Stimulated activated CD8-positive, alpha-beta memory T cell treated with anti-CD3 and anti-CD28 coated beads, Interleukin-15, amount 100 ng/mL, for 4 hours (primary cell): ENCODE measurements at regions not wholly inside any gene's neighbourhood (a gene's known extent, or its start where the extent isn't known, plus 50 kb on each side); places are given as distances from the start of the nearest gene placed in this dataset.
"Not testable (repeated sequence)": the region's sequence is repeated elsewhere in the genome, so short reads cannot be mapped to it uniquely, and the experiment has no call there.

ENCODE experiments used
- DNase-seq, 2 donors: peaks; one replicate each; pipeline ENCODE4 v3.0.0-alpha.2; 2020; ENCODE audit warnings: low read depth in 2 of 2

DNA sequence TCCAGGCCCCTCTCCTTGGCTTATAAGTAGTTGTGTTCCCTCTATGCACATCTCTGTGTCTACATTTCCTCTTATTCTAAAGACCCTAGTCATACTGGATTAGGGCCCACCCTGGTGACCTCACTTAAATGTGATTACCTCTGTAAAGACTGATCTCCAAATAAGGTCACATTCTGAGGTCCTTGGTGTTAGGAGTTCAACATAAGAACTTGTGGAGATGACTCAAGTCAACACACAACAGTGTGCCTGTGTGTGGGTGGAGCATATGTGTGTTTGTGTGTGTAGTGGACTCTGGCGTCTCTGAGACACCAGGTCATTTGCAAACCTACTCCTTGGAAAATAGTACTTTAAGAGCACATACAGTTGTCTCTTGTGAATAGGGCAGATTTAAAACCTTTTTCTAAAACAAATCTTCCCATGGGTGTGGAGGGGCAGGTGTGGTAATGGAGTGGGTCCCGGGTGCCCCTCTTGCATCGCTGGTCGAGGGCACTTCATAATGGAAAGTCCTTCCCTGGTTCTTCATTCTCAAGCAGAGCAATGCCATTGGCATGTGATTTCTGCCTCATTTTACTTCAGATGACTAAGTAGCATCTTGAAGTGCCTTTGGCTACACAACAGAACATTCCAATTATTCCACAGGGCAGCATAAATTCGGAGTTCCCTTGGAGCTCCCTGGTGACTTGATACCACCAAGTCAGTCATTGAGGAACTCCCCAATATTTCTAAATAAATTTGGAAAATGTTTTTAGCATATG is 84.4 kb downstream of the C9orf152 start:
- DNase-seq: no peak

DNA sequence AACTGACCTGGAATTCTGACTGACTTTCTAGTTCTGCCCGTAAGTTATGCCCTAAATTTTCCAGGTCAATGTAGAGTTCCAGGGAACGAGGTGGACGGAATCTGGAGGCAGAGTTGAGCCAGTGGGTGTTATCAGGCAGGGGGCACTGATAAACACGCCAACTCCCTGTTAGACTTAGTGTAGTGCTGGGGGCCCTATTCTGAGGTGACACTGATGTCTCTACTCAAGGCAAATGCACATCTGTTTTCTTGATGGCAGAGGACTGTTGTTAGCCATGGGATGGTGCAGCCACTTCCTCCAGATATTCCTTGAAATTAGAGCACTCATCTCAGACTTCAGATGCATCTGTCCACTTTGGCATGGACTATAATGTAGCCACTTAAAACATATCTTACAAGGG is 83.5 kb downstream of the C9orf152 start:
- no peak for DNase-seq

DNA sequence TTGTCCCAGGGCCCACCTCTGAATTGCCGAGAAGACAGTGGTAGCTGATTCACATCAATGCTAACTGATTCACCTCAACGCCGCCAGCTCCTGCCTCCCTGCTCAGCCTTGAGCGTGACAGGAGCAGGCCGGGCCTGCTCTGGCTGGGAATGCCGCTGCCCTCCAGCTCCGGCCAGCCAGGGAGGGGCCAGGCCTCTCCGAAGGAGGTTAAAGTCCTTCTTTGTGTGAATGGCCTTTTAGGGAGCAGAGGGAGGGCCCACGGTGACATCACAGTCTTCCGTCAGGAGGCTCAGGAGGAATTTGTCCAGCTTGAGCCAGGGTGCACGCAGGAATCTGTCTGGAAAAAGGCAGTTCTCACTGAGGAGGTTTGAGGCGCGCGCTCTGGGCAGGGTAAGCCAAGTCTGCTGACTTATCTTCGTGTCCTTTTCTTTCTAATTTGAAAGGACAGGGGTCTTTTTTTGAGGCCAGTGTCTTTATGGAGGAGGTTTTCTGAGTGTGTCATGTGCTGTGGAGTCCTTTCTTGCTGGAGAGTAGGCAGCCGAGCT is 82.7 kb downstream of the C9orf152 start:
- DNase-seq: no peak

DNA sequence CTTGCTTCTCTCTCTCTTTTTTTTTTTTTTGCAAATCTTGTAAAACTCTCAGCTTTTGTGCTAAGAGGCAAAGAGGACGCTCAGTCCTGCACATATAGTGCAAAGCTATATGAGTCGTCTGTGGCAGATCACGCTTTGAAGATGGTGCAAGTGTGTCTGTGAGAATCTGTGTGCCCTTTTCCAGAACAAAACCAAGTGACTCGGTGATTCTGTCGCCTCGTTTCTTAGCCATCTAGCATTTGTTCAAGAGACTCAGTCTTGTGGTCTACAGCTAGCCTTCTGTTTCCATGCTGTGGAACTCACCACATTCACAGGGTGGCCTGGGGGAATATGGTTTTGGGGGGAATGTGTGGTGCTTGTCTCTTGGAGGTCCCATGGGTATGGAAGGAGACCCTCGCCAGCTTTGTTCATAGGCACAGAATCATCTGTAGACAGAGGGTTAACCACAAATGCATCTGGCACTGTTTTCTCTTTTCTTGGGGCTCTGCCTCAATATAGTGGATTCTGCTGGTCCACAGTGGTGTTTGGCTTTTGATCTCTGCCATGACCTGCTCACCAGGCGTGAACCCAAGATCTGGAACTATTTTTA is 82.1 kb downstream of the C9orf152 start:
- no peak for DNase-seq

DNA sequence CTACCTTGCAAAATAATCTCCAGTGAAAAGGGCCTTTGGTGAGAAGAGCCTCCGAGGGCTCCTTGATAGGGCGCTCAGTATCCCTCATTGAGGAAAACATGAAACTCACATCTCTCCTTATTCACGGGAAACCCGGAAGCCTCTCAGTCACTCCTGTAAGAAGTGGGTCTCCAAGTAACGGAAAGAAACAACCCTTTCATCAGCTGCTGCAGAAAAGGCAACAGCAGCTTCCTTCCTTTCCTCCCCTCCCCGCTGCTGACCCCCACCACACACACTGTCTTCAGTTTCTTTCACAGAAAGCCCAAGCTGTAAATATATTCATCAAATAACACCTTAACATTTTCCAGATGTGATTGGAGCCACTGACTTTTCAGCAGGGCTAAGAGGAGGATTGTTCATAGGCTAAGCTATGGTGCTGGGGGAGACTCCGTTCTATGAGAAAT is 81.4 kb downstream of the C9orf152 start:
- no peak for DNase-seq

DNA sequence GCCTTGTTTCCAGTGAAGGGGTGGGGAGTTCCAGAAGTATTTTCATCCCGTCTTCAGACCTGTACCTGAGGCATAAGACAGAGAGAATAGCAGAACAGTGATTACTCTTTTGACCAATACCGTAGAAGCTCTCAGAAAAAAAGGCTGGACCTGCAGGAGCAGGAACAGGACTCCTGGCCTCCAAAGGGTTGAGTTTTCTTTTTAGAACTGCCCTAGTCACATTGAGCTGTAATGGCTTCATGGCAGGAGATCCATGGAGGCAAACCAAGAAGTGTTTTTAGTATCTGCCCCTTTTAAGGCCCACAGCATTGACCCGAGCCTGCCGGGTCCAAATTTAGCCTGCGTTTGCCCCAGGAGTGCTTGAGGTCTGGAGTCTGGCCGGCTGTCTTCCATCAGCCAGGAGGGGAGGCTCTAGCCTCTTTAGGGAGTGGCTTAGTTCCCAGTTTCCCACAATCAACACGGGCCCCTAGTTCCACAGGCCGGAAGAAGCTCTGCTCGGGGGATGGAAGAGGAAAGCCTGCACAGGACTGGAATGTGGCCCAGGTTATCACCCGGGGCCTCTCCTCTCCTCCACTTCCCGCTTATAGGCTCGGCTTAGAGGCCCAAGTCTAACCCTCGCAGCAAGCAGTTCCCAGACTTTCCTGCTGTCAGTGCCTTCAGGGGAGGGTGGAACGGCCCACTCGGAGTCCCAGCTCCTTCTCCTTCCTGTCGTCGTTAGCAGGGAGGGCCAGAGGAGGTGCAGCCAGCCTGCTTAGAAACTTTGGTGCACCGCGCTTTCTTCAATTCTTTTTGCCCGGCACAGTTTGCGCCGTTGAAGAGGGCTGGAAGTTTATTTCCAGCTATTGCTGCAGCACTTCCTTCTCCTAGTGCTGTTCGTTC is 80.7 kb downstream of the C9orf152 start:
- no peak for DNase-seq

DNA sequence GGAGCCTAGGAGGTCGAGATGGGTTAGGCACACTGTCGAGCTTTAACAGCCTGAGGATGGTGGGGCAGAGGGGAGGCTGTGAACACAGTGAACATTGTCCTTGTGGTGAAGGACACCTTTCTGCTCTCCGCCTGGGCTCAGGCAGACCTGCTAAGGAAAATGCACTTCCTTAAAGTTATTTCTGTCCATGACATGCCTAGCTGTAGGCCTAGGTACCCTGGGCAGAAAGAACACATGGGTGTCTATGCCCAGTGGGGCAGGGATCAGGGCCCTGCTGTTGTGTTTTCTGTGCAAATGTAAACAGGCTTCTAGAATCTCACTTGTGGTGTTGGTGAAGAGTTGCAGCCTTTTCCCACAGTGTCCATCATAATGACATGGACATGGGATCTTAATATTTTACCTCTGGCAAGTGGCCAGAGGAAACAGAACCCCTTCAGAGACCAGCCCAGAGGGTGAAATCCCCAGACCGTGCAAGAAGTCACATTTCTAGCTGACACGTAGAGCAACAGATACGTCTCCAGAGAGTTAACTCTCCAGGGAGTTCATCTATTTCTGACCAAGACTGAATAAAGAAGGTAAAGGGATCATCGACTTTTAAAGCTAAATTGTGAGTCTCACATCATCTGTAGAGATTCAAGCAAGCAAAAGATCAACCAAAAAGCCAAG is 79.2 kb downstream of the C9orf152 start:
- no peak for DNase-seq

DNA sequence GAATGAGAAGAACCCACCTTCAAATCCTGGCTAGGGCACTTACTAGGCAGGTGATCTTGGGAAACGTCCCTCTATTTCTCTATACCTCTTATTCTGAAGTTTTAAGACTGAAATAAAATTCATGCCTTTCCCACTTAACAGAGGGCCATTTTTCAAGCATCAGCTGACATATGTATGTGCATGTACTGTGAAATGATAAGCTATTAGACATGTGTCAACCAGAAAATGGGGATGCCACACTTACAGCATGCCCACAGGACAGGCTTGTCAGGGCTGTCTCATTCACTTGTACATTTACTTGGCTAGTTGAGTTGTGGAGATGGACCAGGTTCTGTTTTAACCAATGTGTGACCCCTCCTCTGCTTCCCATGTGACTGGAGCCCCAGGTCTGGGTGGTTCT is 78.5 kb downstream of the C9orf152 start:
- DNase-seq: no peak

DNA sequence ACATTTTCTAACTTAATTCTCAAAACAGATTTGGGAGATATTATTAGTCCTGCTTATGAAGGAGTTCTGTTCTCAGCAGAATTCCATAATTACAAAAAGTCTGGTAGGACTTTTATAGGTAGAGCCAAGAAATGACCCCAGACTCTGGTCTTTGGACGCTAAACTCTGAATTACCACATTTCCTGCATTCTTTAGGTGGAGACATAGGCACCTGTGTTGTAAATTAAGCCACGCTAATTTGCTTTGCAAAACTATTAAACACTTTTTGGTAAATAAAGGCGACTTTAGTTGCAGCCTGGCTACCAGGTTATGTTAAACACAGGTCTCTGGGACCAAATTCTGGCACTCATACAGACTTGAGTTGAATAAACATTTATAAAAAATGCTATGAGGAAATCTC is 77.7 kb downstream of the C9orf152 start:
- no peak for DNase-seq

DNA sequence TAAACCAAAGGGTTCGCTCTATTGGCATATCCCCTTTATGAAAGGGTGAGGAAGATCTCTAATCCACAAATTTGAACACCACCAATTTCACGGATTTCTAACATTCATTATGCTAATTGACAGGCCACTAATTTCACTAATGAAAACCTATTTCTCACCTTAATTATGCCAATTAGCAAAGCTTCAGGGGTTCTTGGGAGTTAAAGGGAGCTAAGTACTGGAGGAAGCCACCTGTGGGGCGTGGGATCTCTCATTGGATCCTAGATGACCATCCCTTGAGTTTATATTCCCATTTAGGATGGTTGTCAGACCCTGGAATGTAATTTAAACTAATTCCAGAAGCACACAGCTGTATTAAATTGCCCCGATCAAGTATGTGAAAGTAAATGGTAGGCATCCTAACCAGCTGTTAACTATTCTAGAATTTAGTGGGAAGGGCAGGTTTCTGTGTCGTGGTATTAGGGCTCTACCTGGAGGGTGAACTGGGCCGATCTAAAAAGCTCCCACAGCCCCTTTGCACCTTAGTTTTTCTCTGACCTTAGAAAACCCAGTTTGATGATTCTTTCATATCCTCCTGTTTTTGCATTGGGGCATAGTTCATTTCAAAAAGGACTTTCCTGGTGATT is 77.1 kb downstream of the C9orf152 start:
- DNase-seq: no peak

DNA sequence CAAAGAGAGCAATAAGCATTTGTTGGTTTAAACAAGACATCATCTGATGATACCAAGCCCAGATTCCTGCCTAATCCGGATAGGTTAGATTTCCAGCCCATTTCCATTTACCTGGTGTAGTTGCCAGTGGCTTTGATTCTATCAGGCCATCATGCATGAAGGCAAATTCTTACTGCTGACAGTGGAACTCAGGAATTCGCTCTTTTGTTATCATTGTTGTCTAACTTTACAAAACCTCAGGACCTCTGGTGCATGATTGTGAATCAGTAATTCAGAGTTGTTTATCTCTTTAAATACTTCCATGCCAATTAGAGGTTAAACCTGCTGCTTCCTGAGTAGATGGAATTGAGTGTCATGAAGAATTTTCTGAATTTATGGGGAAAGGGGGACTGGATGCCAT is 76.5 kb downstream of the C9orf152 start:
- no peak for DNase-seq

DNA sequence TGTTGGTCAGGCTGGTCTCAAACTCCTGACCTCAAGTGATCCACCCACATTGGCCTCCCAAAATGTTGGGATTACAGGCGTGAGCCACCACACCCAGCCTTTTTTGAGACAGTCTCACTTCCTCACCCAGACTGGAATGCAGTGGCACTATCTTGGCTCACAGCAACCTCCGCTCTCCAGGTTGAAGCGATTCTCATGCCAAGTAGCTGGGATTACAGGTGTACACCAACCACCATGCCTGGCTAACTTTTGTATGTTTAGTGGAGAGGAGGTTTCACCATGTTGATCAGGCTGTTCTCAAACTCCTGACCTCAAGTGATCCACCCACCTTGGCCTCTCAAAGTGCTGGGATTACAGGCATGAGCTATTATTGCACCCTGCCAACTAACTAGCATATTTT is 75.4 kb downstream of the C9orf152 start:
- not testable (repeated sequence) for DNase-seq

DNA sequence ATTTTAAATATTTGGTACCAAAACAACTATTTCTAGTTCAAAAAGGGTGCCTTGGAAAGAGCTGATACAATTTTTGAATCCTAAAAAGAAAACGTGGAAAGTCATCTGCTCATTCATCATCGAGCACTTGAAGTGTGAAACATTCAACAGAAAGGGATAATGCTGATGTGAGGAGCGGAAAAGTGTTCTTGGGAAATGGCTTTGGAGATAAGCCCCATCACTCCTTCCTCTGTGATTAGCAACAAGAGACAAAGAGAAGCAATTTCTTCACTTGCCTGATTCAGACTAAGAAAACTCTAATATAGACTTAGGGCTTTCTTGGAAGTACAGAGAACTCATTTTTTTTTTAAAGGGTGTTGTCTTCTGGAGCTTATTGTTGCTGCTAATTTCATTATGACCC is 74.9 kb downstream of the C9orf152 start:
- no peak for DNase-seq

DNA sequence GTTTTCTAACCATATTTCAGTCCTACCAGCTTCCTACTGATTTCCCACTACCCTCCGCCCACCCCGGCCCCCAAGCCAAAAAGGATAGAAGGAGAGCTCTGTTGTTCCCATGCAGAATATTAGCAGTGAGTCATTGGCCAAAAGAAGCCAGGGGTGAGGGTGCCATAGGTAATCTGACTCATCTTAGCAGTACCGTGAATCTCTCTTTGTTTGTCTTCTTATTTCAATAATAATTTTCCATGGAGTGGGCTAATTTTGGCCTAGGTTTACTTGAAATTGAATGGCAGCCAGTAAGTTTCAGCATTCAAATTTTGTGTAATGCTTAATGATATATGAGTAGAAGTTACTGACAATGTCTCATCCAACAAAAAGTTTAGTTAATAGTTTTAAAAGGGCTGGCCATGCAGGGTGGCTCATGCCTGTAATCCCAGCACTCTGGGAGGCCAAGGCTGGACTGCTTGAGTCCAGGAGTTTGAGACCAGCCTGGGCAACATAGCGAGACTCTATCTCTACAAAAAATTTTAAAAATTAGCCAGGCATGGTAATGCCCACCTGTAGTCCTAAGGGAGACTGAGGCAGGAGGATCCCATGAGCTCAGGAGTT is 74.2 kb downstream of the C9orf152 start:
- no peak for DNase-seq

DNA sequence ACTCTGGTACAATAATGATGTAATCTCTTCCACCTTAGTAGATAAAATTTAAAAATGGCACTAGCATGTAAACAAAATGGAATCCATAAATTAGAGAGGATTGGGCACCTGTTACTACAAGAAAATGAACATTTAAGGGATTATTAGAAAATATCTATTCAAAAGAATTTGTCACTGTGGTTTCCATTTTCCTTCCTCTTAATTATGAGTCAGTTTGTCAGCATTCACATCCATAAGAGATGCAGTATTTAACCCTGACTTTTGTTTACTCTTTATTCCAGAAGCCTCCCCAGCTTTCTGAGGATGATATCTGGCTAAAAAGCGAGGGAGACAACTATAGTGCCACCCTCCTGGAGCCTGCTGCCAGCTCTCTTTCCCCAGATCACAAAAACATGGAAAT is 72.1 kb downstream of the C9orf152 start:
- no peak for DNase-seq

DNA sequence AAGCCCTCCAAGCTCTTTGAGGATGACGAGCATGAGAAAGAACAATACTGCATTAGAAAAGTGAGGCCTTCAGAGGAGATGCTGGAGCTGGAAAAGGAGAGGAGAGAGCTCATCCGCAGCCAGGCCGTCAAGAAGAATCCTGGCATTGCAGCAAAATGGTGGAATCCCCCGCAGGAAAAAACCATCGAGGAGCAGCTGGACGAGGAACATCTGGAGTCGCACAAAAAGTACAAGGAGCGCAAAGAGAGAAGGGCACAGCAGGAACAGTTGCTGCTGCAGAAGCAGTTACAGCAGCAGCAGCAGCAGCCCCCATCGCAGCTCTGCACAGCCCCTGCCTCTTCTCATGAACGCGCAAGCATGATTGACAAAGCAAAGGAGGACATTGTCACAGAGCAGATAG is 71.2 kb downstream of the C9orf152 start:
- DNase-seq: no peak

DNA sequence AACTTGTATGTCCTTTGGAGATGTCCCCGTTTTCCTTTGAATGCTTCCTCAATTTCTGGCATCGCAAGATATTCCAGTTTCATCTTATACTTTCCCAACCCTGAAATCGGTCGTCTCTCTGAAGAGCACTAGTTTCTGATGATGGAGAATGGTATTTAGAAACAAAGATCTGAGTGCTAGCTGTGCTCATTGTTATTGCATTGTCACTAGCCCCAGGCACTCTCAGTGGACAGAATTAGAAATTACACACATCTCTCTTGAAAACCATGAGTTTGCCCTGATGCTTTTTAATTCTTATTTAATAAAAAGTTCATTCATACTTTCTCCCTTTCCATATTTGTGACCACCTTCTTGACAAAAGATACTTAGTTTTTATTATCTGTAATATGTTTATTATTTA is 67.7 kb downstream of the C9orf152 start:
- no peak for DNase-seq

DNA sequence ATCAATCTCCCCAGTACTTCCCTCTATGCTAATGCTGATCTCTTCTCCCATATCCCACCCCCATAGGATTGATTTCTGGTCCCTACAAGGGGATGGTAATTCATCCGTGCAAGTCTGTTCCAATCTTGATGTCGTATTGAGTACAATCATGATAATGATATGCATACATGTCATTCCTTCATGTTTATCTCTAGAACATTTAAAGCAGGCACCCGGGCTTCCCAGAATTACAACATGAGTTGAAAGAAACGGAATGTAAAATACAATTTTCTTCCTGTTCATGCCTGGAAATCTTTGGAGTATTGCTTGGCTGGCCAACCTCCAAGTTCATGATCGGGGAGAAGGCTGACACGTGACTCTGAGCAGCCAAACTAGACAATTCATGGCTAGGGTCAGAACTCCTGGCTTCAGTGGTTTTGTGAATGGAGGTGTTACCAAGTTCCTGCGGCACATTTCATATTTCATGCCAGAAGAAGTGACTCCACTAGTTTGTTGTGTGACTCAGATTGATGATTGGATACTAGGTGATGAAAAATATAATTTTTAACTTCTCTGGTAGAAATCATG is 66.6 kb downstream of the C9orf152 start:
- DNase-seq: no peak

DNA sequence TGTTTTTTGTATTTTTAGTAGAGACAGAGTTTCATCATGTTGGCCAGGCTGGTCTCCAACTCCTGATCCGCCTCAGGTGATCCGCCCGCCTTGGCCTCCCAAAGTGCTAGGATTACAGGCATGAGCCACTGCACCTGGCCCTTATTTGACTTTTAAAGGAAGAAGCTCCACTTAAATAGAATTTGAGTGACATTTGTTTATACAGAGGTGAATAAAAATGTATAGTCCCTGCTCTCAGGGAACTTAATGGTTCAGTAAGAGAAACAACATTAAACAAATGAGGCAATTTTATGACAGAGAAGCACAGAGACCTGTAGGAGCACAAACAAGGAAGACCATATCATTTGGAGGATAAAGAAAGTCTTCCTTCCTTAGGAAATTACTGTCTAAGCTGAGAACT is 65.7 kb downstream of the C9orf152 start:
- no peak for DNase-seq

DNA sequence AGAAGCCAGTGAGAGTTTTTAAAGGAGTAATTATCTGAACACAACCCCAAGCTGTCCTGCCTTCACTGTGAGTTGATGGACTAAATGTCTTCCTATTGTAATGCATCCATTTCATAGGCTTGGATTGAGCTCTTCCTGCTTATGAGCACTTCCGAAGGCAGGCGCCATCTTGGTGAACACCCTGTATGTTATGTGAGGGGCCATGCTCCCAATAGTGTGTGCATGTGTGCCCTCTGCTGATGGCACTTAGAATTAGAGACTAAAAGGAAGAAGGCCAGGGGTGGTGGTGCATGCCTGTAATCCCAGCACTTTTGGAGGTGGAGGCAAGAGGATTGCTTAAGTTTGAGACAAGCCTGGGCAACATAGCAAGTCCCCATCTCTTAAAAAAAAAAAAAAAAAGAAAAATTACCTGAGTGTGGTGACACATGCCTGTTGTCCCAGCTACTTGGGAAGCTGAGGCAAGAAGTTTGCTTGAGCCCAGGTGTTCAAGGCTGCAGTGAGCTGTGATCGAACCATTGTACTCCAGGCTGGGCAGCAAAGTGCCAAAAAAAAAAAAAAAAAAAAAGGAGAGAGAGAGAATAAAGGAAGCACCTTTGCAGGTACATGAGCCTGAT is 65.0 kb downstream of the C9orf152 start:
- DNase-seq: no peak
